MM.1S (cell line): ENCODE measurements at regions not wholly inside any gene's neighbourhood (a gene's known extent, or its start where the extent isn't known, plus 50 kb on each side); places are given as distances from the start of the nearest gene placed in this dataset.

ENCODE experiments used
- DNase-seq: peaks from one replicate; pipeline ENCODE4 v3.0.0-alpha.2; 2015
- H2AFZ ChIP-seq: fragments of 300-600 bp; sonication (generic); 2 replicates; pipeline ENCODE4 v1.6.0; 2016; ENCODE audit warnings: antibody characterized with exemption, low read length
- H3F3A ChIP-seq: fragments of 300-600 bp; sonication (generic); 2 replicates; pipeline ENCODE4 v1.6.1; 2016; ENCODE audit warnings: mild to moderate bottlenecking, antibody characterized with exemption, low read length, moderate library complexity, mixed read lengths; ENCODE audit not compliant: insufficient read depth
- H3K27ac ChIP-seq: fragments of 300-600 bp; sonication (generic); 2 replicates; pipeline ENCODE4 v1.5.1; 2016; ENCODE audit warnings: mild to moderate bottlenecking, low read length
- H3K27me3 ChIP-seq: fragments of 300-600 bp; sonication (generic); replicated peaks from 2 replicates; pipeline ENCODE4 v1.6.0; 2016; ENCODE audit warnings: low read length; ENCODE audit not compliant: insufficient read depth
- H3K36me3 ChIP-seq: fragments of 300-600 bp; sonication (generic); replicated peaks from 2 replicates; pipeline ENCODE4 v1.6.1; 2016; ENCODE audit warnings: mild to moderate bottlenecking, low read length, mixed read lengths; ENCODE audit not compliant: insufficient read depth
- H3K4me1 ChIP-seq: fragments of 300-600 bp; sonication (generic); 2 replicates; pipeline ENCODE4 v1.6.1; 2016; ENCODE audit warnings: low read length, mixed read lengths
- H3K4me2 ChIP-seq: fragments of 300-600 bp; sonication (generic); 2 replicates; pipeline ENCODE4 v1.6.0; 2016; ENCODE audit warnings: low read depth, low read length
- H3K4me3 ChIP-seq: fragments of 300-600 bp; sonication (generic); 2 replicates; pipeline ENCODE4 v1.5.1; 2016; ENCODE audit warnings: low read length, mixed read lengths
- H3K79me2 ChIP-seq: fragments of 300-600 bp; sonication (generic); 2 replicates; pipeline ENCODE4 v1.6.1; 2016; ENCODE audit warnings: mixed run types, low read length, mixed read lengths
- H3K9ac ChIP-seq: fragments of 300-600 bp; sonication (generic); 2 replicates; pipeline ENCODE4 v1.6.1; 2016; ENCODE audit warnings: low read length, mixed read lengths
- H3K9me2 ChIP-seq: fragments of 300-600 bp; sonication (generic); replicated peaks from 2 replicates; pipeline ENCODE4 v1.6.1; 2016; ENCODE audit warnings: mild to moderate bottlenecking, low read length, mixed read lengths; ENCODE audit not compliant: insufficient read depth
- H3K9me3 ChIP-seq: fragments of 300-600 bp; sonication (generic); replicated peaks from 2 replicates; pipeline ENCODE4 v1.6.1; 2016; ENCODE audit warnings: mild to moderate bottlenecking, low read length, mixed read lengths; ENCODE audit not compliant: insufficient read depth
- H4K20me1 ChIP-seq: fragments of 300-600 bp; sonication (generic); 2 replicates; pipeline ENCODE4 v1.6.1; 2016; ENCODE audit warnings: mild to moderate bottlenecking, low read length, moderate library complexity, mixed read lengths; ENCODE audit not compliant: insufficient read depth
- EZH2 ChIP-seq: fragments of 300-600 bp; sonication (generic); optimal IDR thresholded peaks from 2 replicates; pipeline ENCODE3; 2017; ENCODE audit warnings: low read depth, mild to moderate bottlenecking, antibody characterized with exemption, low read length, mixed read lengths
- EZH2phosphoT487 ChIP-seq: fragments of 300-600 bp; sonication (generic); IDR thresholded peaks from 2 replicates; pipeline ENCODE4 v1.6.1; 2018; ENCODE audit warnings: antibody characterized with exemption, low read length
- TF ChIP-seq, protein P1 (sequence below): fragments of 300-600 bp; sonication (generic); IDR thresholded peaks from 2 replicates; pipeline ENCODE4 v1.5.1; 2016; ENCODE audit warnings: antibody characterized with exemption, low read length, mixed read lengths

DNA sequence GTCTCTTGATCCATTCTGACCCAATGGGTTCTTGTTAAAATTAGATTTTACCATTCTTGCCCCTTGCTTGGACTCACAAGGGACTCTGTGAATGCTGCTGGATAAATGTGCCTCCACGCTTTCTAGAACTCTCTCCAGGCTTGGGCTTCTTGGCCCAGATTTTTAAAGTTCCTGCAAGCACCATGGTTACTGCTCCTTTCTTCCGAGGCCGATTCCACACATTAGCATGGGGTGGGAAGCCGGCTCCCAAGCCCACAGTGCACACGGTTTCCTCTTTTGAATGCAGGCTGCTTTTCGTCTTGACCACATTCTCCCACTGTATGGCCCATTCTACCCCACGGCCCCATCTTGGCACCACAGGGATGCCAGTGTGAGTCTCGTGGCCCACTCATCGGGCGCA lies 174.3 kb upstream of the PITRM1 start:
- Histone ChIP-seq H4K20me1 (no peaks in the 10 kb centered on the region), H3K27ac (no peak overlapping the region), H3K27me3 (no peaks in the 10 kb centered on the region), H3K4me3 (no peak overlapping the region), H2AFZ (no peak overlapping the region), H3K9me2 (no peaks in the 10 kb centered on the region), H3K9me3 (no peaks in the 10 kb centered on the region), H3K79me2 (no peaks in the 10 kb centered on the region), H3K9ac (no peak overlapping the region), H3F3A (no peaks in the 10 kb centered on the region), H3K36me3 (no peaks in the 10 kb centered on the region), H3K4me1 (no peaks in the 10 kb centered on the region), H3K4me2 (no peak overlapping the region)
- TF ChIP-seq EZH2phosphoT487 (no peak), EZH2 (no peak)
- TF ChIP-seq, protein P1, sequence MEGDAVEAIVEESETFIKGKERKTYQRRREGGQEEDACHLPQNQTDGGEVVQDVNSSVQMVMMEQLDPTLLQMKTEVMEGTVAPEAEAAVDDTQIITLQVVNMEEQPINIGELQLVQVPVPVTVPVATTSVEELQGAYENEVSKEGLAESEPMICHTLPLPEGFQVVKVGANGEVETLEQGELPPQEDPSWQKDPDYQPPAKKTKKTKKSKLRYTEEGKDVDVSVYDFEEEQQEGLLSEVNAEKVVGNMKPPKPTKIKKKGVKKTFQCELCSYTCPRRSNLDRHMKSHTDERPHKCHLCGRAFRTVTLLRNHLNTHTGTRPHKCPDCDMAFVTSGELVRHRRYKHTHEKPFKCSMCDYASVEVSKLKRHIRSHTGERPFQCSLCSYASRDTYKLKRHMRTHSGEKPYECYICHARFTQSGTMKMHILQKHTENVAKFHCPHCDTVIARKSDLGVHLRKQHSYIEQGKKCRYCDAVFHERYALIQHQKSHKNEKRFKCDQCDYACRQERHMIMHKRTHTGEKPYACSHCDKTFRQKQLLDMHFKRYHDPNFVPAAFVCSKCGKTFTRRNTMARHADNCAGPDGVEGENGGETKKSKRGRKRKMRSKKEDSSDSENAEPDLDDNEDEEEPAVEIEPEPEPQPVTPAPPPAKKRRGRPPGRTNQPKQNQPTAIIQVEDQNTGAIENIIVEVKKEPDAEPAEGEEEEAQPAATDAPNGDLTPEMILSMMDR: no peak
- DNase-seq: no peak

DNA sequence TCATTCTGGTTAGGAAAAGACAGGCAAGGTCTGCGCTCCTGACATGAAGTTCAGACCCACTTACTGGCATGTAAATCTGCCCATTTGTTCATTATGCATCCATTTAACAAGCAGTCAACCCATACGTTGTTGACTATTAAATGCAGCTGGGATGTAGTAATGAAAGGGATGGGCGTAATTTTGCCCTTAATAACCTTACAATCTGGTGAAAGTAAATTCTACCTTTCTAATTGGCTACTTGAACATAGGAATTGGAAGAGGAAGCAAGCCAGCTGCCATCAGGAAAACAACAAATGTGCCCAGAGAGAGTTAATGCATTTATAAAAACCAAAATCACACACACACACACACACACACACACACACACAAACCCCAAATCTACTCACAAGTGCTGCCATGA lies 170.2 kb upstream of the PITRM1 start:
- H3K4me1 ChIP-seq: no peaks in the 10 kb centered on the region
- no peak for DNase-seq
- H3K9me2 ChIP-seq: no peaks in the 10 kb centered on the region

DNA sequence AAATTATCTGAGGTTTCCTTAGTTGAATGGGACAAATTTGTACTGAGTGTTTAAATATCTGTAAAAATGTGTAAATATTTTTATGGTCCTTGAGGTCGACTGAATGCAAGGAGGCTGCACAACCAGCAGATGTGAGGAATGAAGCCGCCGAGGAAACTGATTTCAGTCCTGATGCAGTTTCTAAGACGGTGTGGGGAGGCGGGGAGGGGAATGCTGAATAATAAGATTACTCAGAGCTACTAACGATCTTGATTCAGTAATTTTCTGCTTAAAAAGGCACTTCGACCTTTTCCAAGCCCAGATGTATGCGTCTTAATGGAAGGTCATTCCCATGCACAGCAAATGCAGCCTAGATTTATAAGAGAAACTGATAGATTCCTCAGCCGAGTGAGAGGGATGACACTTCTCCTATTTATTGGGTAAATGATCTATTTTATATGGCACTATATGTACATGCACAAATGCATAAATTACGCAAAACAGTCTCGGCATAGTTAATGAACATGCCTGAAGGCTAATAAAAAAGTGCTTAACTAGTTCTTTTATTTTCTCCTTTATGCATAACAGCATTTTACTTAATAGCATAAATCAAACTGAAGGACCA lies 167.6 kb upstream of the PITRM1 start:
- no peaks in the 10 kb centered on the region for H3K4me1 ChIP-seq
- no peak for TF ChIP-seq EZH2phosphoT487
- TF ChIP-seq, protein P1: no peak
- TF ChIP-seq EZH2: no peak
- no peaks in the 10 kb centered on the region for H3F3A ChIP-seq
- no peak overlapping the region for H2AFZ ChIP-seq
- H3K27me3 ChIP-seq: no peaks in the 10 kb centered on the region
- no peak for DNase-seq
- no peaks in the 10 kb centered on the region for H3K9me2 ChIP-seq
- no peaks in the 10 kb centered on the region for H3K9me3 ChIP-seq
- H3K4me2 ChIP-seq: no peak overlapping the region
- H3K4me3 ChIP-seq: no peak overlapping the region
- H3K79me2 ChIP-seq: no peaks in the 10 kb centered on the region
- no peaks in the 10 kb centered on the region for H3K36me3 ChIP-seq
- H3K27ac ChIP-seq: no peak overlapping the region
- no peak overlapping the region for H3K9ac ChIP-seq
- no peaks in the 10 kb centered on the region for H4K20me1 ChIP-seq

More for the DNA sequence above, 170.2 kb upstream of the PITRM1 start:
- Histone ChIP-seq H3K27me3 (no peaks in the 10 kb centered on the region), H3K27ac (no peak overlapping the region), H3F3A (no peaks in the 10 kb centered on the region), H4K20me1 (no peaks in the 10 kb centered on the region), H3K36me3 (no peaks in the 10 kb centered on the region), H3K9ac (no peak overlapping the region), H3K79me2 (no peaks in the 10 kb centered on the region), H3K4me3 (no peak overlapping the region), H2AFZ (no peak overlapping the region), H3K4me2 (no peak overlapping the region), H3K9me3 (no peaks in the 10 kb centered on the region)
- TF ChIP-seq EZH2phosphoT487: no peak
- no peak for TF ChIP-seq EZH2
- TF ChIP-seq, protein P1: no peak
